Osteoblast (primary cell): ENCODE measurements at regions not wholly inside any gene's neighbourhood (a gene's known extent, or its start where the extent isn't known, plus 50 kb on each side); places are given as distances from the start of the nearest gene placed in this dataset.
A peak's percentile ranks its signal among the peaks of the same experiment; 100 is the strongest.

ENCODE experiments used
- DNase-seq: peaks from one replicate; pipeline ENCODE4 v3.0.0; 2011; ENCODE audit warnings: low spot score, mixed read lengths; ENCODE audit not compliant: insufficient read length; ENCODE audit errors: missing footprints
- H2AFZ ChIP-seq: 2 replicates; pipeline ENCODE4 v1.6.0; 2011; ENCODE audit warnings: mild to moderate bottlenecking, low read length
- H3K27ac ChIP-seq: 2 replicates; pipeline ENCODE4 v1.5.1; 2011; ENCODE audit warnings: mild to moderate bottlenecking, low read depth, low read length, moderate library complexity
- H3K27me3 ChIP-seq: 2 replicates; pipeline ENCODE4 v1.6.0; 2012; ENCODE audit warnings: mild to moderate bottlenecking, control low read depth, inconsistent platforms, low read length, moderate library complexity; ENCODE audit not compliant: insufficient read depth
- H3K36me3 ChIP-seq: 2 replicates; pipeline ENCODE4 v1.5.1; 2011; ENCODE audit warnings: mild to moderate bottlenecking, low read length, control low read depth, moderate library complexity; ENCODE audit not compliant: insufficient read depth
- H3K4me1 ChIP-seq: 2 replicates; pipeline ENCODE4 v1.5.1; 2011; ENCODE audit warnings: mild to moderate bottlenecking, low read length, control low read depth, moderate library complexity; ENCODE audit not compliant: insufficient read depth
- H3K4me2 ChIP-seq: 2 replicates; pipeline ENCODE4 v1.6.0; 2011; ENCODE audit warnings: mild to moderate bottlenecking, low read length; ENCODE audit not compliant: insufficient read depth
- H3K4me3 ChIP-seq: fragments of 200-600 bp; sonication (generic); 3 replicates; pipeline ENCODE4 v1.5.1; 2012; ENCODE audit warnings: mild to moderate bottlenecking, low read length, inconsistent platforms; ENCODE audit not compliant: insufficient read depth
- H3K79me2 ChIP-seq: 2 replicates; pipeline ENCODE4 v1.6.0; 2012; ENCODE audit warnings: mild to moderate bottlenecking, low read length, control low read depth, inconsistent platforms; ENCODE audit not compliant: insufficient read depth
- H3K9me3 ChIP-seq: 2 replicates; pipeline ENCODE4 v1.5.1; 2011; ENCODE audit warnings: low read depth, low read length, control low read depth
- H4K20me1 ChIP-seq: 2 replicates; pipeline ENCODE4 v1.6.0; 2012; ENCODE audit warnings: mild to moderate bottlenecking, low read length, control low read depth; ENCODE audit not compliant: insufficient read depth
- CTCF ChIP-seq: IDR thresholded peaks from 2 replicates; pipeline ENCODE4 v1.5.1; 2011; ENCODE audit warnings: mild to moderate bottlenecking, low read depth, low read length, moderate library complexity; ENCODE audit errors: extremely low read depth

- Histone ChIP-seq H3K27ac (peak overlapping the region; percentile 68), H3K36me3 (no peaks in the 10 kb centered on the region), H4K20me1 (no peaks in the 10 kb centered on the region), H3K4me3 (no peak overlapping the region), H3K4me2 (peak overlapping the region; percentile 2), H2AFZ (no peak overlapping the region), H3K9me3 (no peaks in the 10 kb centered on the region), H3K79me2 (no peaks in the 10 kb centered on the region), H3K27me3 (no peaks in the 10 kb centered on the region), H3K4me1 (peaks cover 28% of the 10 kb centered on the region)
- peak; percentile 86 for DNase-seq
- no peak for TF ChIP-seq CTCF
Observed at GRCh38 chr5:17154211-17154996, 63.0 kb upstream of the BASP1 start.

- DNase-seq, result no peak
- Histone ChIP-seq H3K4me3 (no peak overlapping the region), H4K20me1 (no peaks in the 10 kb centered on the region), H3K79me2 (no peaks in the 10 kb centered on the region), H3K4me2 (no peak overlapping the region), H3K36me3 (no peaks in the 10 kb centered on the region), H2AFZ (no peak overlapping the region), H3K9me3 (no peaks in the 10 kb centered on the region), H3K4me1 (peaks cover 28% of the 10 kb centered on the region), H3K27ac (peak overlapping the region; percentile 94), H3K27me3 (no peaks in the 10 kb centered on the region)
- no peak for TF ChIP-seq CTCF
Observed at GRCh38 chr5:17156463-17156862, 61.0 kb upstream of the BASP1 start.

GRCh38 chr5:17157294-17157693 lies 60.1 kb upstream of the BASP1 start:
- DNase-seq, result no peak
- Histone ChIP-seq H3K27me3 (no peaks in the 10 kb centered on the region), H3K4me3 (peak overlapping the region; percentile 21), H3K9me3 (no peaks in the 10 kb centered on the region), H3K27ac (peak overlapping the region; percentile 94), H2AFZ (peak overlapping the region; percentile 4), H3K79me2 (no peaks in the 10 kb centered on the region), H4K20me1 (no peaks in the 10 kb centered on the region), H3K4me2 (peak overlapping the region; percentile 65), H3K4me1 (peaks cover 28% of the 10 kb centered on the region), H3K36me3 (no peaks in the 10 kb centered on the region)
- TF ChIP-seq CTCF, result no peak

GRCh38 chr5:17157916-17158529 lies 59.4 kb upstream of the BASP1 start:
- no peaks in the 10 kb centered on the region for H3K36me3 ChIP-seq
- H3K27ac ChIP-seq, result peak overlapping the region; percentile 94
- no peaks in the 10 kb centered on the region for H3K9me3 ChIP-seq
- no peaks in the 10 kb centered on the region for H4K20me1 ChIP-seq
- no peak for TF ChIP-seq CTCF
- DNase-seq, result peak; percentile 84
- peak overlapping the region; percentile 65 for H3K4me2 ChIP-seq
- H3K27me3 ChIP-seq, result no peaks in the 10 kb centered on the region
- peaks cover 28% of the 10 kb centered on the region for H3K4me1 ChIP-seq
- no peaks in the 10 kb centered on the region for H3K79me2 ChIP-seq
- peak overlapping the region; percentile 2 for H2AFZ ChIP-seq
- H3K4me3 ChIP-seq, result no peak overlapping the region
